Fibroblast of lung (primary cell): ENCODE measurements at regions not wholly inside any gene's neighbourhood (a gene's known extent, or its start where the extent isn't known, plus 50 kb on each side); places are given as distances from the start of the nearest gene placed in this dataset.

ENCODE experiments used
- DNase-seq, 2 donors: peaks; one replicate each; pipeline versions ENCODE4 v3.0.0 to v3.0.0-alpha.2; 2010; ENCODE audit warnings: low read depth in 2 of 2
- H2AFZ ChIP-seq: 2 replicates; pipeline ENCODE4 v1.5.1; 2012; ENCODE audit warnings: low read length, control low read depth, inconsistent platforms
- H3K27ac ChIP-seq: 2 replicates; pipeline ENCODE4 v1.5.1; 2011; ENCODE audit warnings: low read length, control low read depth; ENCODE audit not compliant: insufficient read depth
- H3K27me3 ChIP-seq: 2 replicates; pipeline ENCODE4 v1.5.1; 2011; ENCODE audit warnings: mild to moderate bottlenecking, low read length; ENCODE audit not compliant: control insufficient read depth, insufficient read depth
- H3K36me3 ChIP-seq: 2 replicates; pipeline ENCODE4 v1.5.1; 2011; ENCODE audit warnings: low read length; ENCODE audit not compliant: control insufficient read depth, insufficient read depth
- H3K4me1 ChIP-seq: 2 replicates; pipeline ENCODE4 v1.5.1; 2011; ENCODE audit warnings: low read length; ENCODE audit not compliant: control insufficient read depth, insufficient read depth; ENCODE audit errors: extremely low read depth
- H3K4me2 ChIP-seq: 2 replicates; pipeline ENCODE4 v1.5.1; 2011; ENCODE audit warnings: low read length, control low read depth; ENCODE audit not compliant: insufficient read depth; ENCODE audit errors: extremely low read depth
- H3K4me3 ChIP-seq, 4 experiments: fragments of 200-600 bp in 1 of 4; sonication (generic) in 1 of 4; replicated peaks in 1 of 4; 2 replicates each; pipeline ENCODE4 v1.5.1; 2011 to 2016; ENCODE audit warnings: low read length in 4 of 4, low read depth in 3 of 4, mild to moderate bottlenecking in 3 of 4, control low read depth in 2 of 4, inconsistent platforms in 1 of 4, mixed read lengths in 1 of 4; ENCODE audit not compliant: insufficient read depth in 1 of 4; ENCODE audit errors: control extremely low read depth in 1 of 4
- H3K79me2 ChIP-seq: 2 replicates; pipeline ENCODE4 v1.5.1; 2012; ENCODE audit warnings: mild to moderate bottlenecking, low read length, inconsistent platforms; ENCODE audit not compliant: control insufficient read depth, insufficient read depth
- H3K9ac ChIP-seq: 2 replicates; pipeline ENCODE4 v1.5.1; 2011; ENCODE audit warnings: mild to moderate bottlenecking, low read length, control low read depth; ENCODE audit not compliant: insufficient read depth
- H3K9me3 ChIP-seq: 2 replicates; pipeline ENCODE4 v1.5.1; 2012; ENCODE audit warnings: low read depth, low read length; ENCODE audit not compliant: control insufficient read depth, insufficient read depth
- H4K20me1 ChIP-seq: 2 replicates; pipeline ENCODE4 v1.5.1; 2011; ENCODE audit warnings: low read length; ENCODE audit not compliant: control insufficient read depth, insufficient read depth; ENCODE audit errors: extremely low read depth
- EZH2 ChIP-seq: IDR thresholded peaks from 2 replicates; pipeline ENCODE4 v1.5.1; 2012; ENCODE audit warnings: low read length, control low read depth, mild to moderate bottlenecking; ENCODE audit errors: missing control alignments
- TF ChIP-seq, protein P1 (sequence below), 2 donors: IDR thresholded peaks in 1 of 2; conservative IDR thresholded peaks in 1 of 2; 1 replicate in 1 of 2; 2 replicates in 1 of 2; pipeline ENCODE4 v1.5.1; 2011 to 2012; ENCODE audit warnings: low read length in 2 of 2, control low read depth in 1 of 2, inconsistent platforms in 1 of 2, low read depth in 1 of 2, mild to moderate bottlenecking in 1 of 2

DNA sequence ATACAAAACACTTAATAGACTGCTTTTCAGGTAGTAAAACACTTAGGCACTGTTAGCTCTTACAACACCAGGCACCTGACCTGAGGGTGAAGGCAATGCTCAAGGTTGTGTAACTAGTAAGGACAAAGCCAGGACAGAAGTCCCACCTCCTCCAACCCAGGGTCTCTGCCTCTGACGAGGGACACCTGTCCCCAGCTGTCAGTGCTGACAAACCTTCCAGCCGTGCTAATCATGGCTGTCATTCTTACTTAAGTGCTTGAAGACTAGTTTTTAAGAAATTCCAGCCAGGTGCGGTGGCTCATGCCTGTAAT is 62.5 kb upstream of the MAX start:
- H3K27me3 ChIP-seq: no peaks in the 10 kb centered on the region
- H3K9me3 ChIP-seq: no peaks in the 10 kb centered on the region
- H4K20me1 ChIP-seq: no peaks in the 10 kb centered on the region
- H3K79me2 ChIP-seq: no peaks in the 10 kb centered on the region
- no peak for TF ChIP-seq EZH2
- TF ChIP-seq, protein P1, sequence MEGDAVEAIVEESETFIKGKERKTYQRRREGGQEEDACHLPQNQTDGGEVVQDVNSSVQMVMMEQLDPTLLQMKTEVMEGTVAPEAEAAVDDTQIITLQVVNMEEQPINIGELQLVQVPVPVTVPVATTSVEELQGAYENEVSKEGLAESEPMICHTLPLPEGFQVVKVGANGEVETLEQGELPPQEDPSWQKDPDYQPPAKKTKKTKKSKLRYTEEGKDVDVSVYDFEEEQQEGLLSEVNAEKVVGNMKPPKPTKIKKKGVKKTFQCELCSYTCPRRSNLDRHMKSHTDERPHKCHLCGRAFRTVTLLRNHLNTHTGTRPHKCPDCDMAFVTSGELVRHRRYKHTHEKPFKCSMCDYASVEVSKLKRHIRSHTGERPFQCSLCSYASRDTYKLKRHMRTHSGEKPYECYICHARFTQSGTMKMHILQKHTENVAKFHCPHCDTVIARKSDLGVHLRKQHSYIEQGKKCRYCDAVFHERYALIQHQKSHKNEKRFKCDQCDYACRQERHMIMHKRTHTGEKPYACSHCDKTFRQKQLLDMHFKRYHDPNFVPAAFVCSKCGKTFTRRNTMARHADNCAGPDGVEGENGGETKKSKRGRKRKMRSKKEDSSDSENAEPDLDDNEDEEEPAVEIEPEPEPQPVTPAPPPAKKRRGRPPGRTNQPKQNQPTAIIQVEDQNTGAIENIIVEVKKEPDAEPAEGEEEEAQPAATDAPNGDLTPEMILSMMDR (conservative IDR thresholded peaks at IDR 0.05 in 1 of 2, IDR thresholded peaks at IDR 0.05 in 1 of 2; ENCODE audit: low read depth in 1 of 2, low read length in 2 of 2): no peak
- no peaks in the 10 kb centered on the region for H3K4me1 ChIP-seq
- no peak overlapping the region for H2AFZ ChIP-seq
- H3K36me3 ChIP-seq: no peaks in the 10 kb centered on the region
- H3K4me3 ChIP-seq: no peak overlapping the region
- H3K9ac ChIP-seq: no peak overlapping the region
- no peak overlapping the region for H3K4me2 ChIP-seq
- H3K27ac ChIP-seq: no peak overlapping the region
- DNase-seq: no peak

DNA sequence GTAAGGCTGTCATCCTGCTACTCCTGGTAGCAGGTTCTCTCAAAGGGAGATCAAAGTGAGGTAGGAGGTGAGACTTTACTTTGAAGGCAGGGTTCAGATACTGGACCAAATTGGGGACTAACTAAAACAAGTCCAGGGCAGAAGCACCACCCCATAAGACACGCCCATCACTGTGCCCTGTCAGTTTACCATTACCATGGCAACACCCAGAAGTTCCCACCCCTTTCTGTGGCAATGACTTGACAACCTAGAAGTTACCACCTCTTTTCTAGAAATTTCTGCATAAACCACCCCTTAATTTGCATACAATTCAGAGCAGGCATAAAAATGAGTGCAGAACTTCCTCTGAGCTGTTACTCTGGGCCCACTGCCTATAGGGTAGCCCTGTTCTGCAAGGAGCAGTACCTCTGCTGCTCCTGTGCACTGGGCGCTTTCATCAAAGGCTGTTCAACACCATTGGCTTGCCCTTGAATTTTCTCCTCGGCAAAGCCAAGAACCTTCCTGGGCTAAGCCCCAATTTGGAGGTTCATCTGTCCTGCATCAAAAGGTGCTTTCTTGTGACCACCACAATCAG is 64.8 kb upstream of the MAX start:
- no peak overlapping the region for H3K27ac ChIP-seq
- no peak overlapping the region for H2AFZ ChIP-seq
- H3K4me1 ChIP-seq: peaks cover 7% of the 10 kb centered on the region
- no peaks in the 10 kb centered on the region for H3K36me3 ChIP-seq
- no peak overlapping the region for H3K9ac ChIP-seq
- no peaks in the 10 kb centered on the region for H3K79me2 ChIP-seq
- DNase-seq: no peak
- no peaks in the 10 kb centered on the region for H3K9me3 ChIP-seq
- no peak overlapping the region for H3K4me3 ChIP-seq
- no peaks in the 10 kb centered on the region for H4K20me1 ChIP-seq
- TF ChIP-seq, protein P1 (conservative IDR thresholded peaks at IDR 0.05 in 1 of 2, IDR thresholded peaks at IDR 0.05 in 1 of 2; ENCODE audit: low read depth in 1 of 2, low read length in 2 of 2): no peak
- TF ChIP-seq EZH2: no peak
- no peaks in the 10 kb centered on the region for H3K27me3 ChIP-seq
- no peak overlapping the region for H3K4me2 ChIP-seq

DNA sequence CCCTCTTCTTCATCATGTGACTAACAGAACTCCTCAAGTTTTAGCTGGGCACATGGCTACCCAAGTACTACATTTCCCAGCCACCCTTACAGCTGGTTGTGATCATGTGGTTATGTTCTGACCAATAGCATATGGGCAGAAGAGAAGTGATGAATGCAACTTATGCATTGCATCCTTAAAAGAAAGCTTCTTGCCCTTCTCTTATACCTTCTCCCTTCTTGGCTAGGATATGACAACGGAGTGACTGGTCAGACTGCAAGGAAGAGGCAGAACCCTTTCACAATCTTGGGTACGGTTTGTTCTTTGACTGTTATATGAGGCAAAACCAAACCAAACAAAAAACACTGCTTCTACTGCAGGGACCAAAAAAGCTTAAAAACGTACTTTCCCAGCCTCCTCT is 66.5 kb upstream of the MAX start:
- no peaks in the 10 kb centered on the region for H3K79me2 ChIP-seq
- H3K9ac ChIP-seq: no peak overlapping the region
- no peaks in the 10 kb centered on the region for H3K27me3 ChIP-seq
- no peak overlapping the region for H3K27ac ChIP-seq
- H2AFZ ChIP-seq: no peak overlapping the region
- TF ChIP-seq EZH2: no peak
- TF ChIP-seq, protein P1 (conservative IDR thresholded peaks at IDR 0.05 in 1 of 2, IDR thresholded peaks at IDR 0.05 in 1 of 2; ENCODE audit: low read depth in 1 of 2, low read length in 2 of 2): no peak
- H4K20me1 ChIP-seq: no peaks in the 10 kb centered on the region
- H3K4me3 ChIP-seq: no peak overlapping the region
- peaks cover 7% of the 10 kb centered on the region for H3K4me1 ChIP-seq
- H3K4me2 ChIP-seq: no peak overlapping the region
- no peaks in the 10 kb centered on the region for H3K9me3 ChIP-seq
- peak in 1 of 2 donors; percentile 72 for DNase-seq
- no peaks in the 10 kb centered on the region for H3K36me3 ChIP-seq
